NCI-H526 (cell line): ENCODE measurements at regions not wholly inside any gene's neighbourhood (a gene's known extent, or its start where the extent isn't known, plus 50 kb on each side); places are given as distances from the start of the nearest gene placed in this dataset.
"Not testable (repeated sequence)": the region's sequence is repeated elsewhere in the genome, so short reads cannot be mapped to it uniquely, and the experiment has no call there.

Source experiments
- DNase-seq, 2 experiments: peaks; one replicate each; lab custom pipeline; 2025; lab: John Stamatoyannopoulos, UW

- no peak for DNase-seq
Observed at GRCh38 chr21:16117331-16117730, 387.5 kb downstream of the USP25 start.

- DNase-seq = peak; percentile 75 to 84
Observed at GRCh38 chr21:16117851-16118590, 388.2 kb downstream of the USP25 start.

GRCh38 chr21:16124378-16125138 lies 394.8 kb downstream of the USP25 start:
- DNase-seq = no peak

- DNase-seq = no peak
Observed at GRCh38 chr21:16125274-16125673, 395.5 kb downstream of the USP25 start.

- DNase-seq = not testable (repeated sequence)
Observed at GRCh38 chr21:16132453-16132852, 402.7 kb downstream of the USP25 start.

- DNase-seq = no peak
Observed at GRCh38 chr21:16133248-16133647, 403.5 kb downstream of the USP25 start.

- DNase-seq = no peak
Observed at GRCh38 chr21:16134134-16134533, 404.4 kb downstream of the USP25 start.

- DNase-seq = no peak
Observed at GRCh38 chr21:16137106-16137505, 407.3 kb downstream of the USP25 start.

GRCh38 chr21:16145052-16145451 lies 415.3 kb downstream of the USP25 start:
- no peak for DNase-seq

GRCh38 chr21:16145479-16145878 lies 415.7 kb downstream of the USP25 start:
- no peak for DNase-seq

- DNase-seq = no peak
Observed at GRCh38 chr21:16154321-16154720, 424.5 kb downstream of the USP25 start.

GRCh38 chr21:16154951-16155635 lies 425.3 kb downstream of the USP25 start:
- no peak for DNase-seq

GRCh38 chr21:16156841-16157489 lies 427.2 kb downstream of the USP25 start:
- no peak for DNase-seq

GRCh38 chr21:16159213-16159970 lies 429.6 kb downstream of the USP25 start:
- no peak for DNase-seq

- no peak for DNase-seq
Observed at GRCh38 chr21:16159971-16160350, 430.2 kb downstream of the USP25 start.

GRCh38 chr21:16162953-16163352 lies 433.2 kb downstream of the USP25 start:
- DNase-seq = peak in 1 of 2 experiments; percentile 34

- DNase-seq = no peak
Observed at GRCh38 chr21:16169102-16169511, 439.3 kb downstream of the USP25 start.

- DNase-seq = no peak
Observed at GRCh38 chr21:16169779-16170178, 440.0 kb downstream of the USP25 start.

GRCh38 chr21:16176570-16176969 lies 446.8 kb downstream of the USP25 start:
- no peak for DNase-seq

GRCh38 chr21:16177532-16177931 lies 447.8 kb downstream of the USP25 start:
- no peak for DNase-seq

- DNase-seq = no peak
Observed at GRCh38 chr21:16179773-16180172, 450.0 kb downstream of the USP25 start.

GRCh38 chr21:16180614-16181013 lies 450.8 kb downstream of the USP25 start:
- DNase-seq = no peak
